Smooth muscle cell (in vitro differentiated cells): ENCODE measurements at regions not wholly inside any gene's neighbourhood (a gene's known extent, or its start where the extent isn't known, plus 50 kb on each side); places are given as distances from the start of the nearest gene placed in this dataset.
A peak's percentile ranks its signal among the peaks of the same experiment; 100 is the strongest.

Source experiments
- DNase-seq: peaks from one replicate; lab custom pipeline; 2025; ENCODE audit not compliant: unreplicated experiment; lab: John Stamatoyannopoulos, UW
- H2AFZ ChIP-seq: fragments of 200-600 bp; sonication (generic); 2 replicates; pipeline ENCODE4 v1.6.0; 2016; ENCODE audit warnings: antibody characterized with exemption, low read depth, mild to moderate bottlenecking
- H3F3A ChIP-seq: fragments of 200-600 bp; sonication (generic); 2 replicates; pipeline ENCODE4 v1.6.0; 2017; ENCODE audit warnings: antibody characterized with exemption, low read depth
- H3K27ac ChIP-seq: fragments of 200-600 bp; sonication (generic); 2 replicates; pipeline ENCODE4 v1.5.1; 2016; ENCODE audit warnings: low read depth, mild to moderate bottlenecking
- H3K27me3 ChIP-seq: fragments of 200-600 bp; sonication (generic); 2 replicates; pipeline ENCODE4 v1.6.1; 2016; ENCODE audit warnings: low read depth, mild to moderate bottlenecking
- H3K36me3 ChIP-seq: fragments of 200-600 bp; sonication (generic); 2 replicates; pipeline ENCODE4 v1.5.1; 2016; ENCODE audit warnings: low read depth
- H3K4me1 ChIP-seq: fragments of 200-600 bp; sonication (generic); 2 replicates; pipeline ENCODE4 v1.5.1; 2016; ENCODE audit warnings: low read depth
- H3K4me2 ChIP-seq: fragments of 200-600 bp; sonication (generic); 2 replicates; pipeline ENCODE4 v1.6.0; 2016; ENCODE audit warnings: mild to moderate bottlenecking
- H3K4me3 ChIP-seq: fragments of 200-600 bp; sonication (generic); 2 replicates; pipeline ENCODE4 v1.5.1; 2016; ENCODE audit warnings: mild to moderate bottlenecking
- H3K79me2 ChIP-seq: fragments of 200-600 bp; sonication (generic); 2 replicates; pipeline ENCODE4 v1.6.0; 2016; ENCODE audit warnings: low read depth, mild to moderate bottlenecking
- H3K9ac ChIP-seq: fragments of 200-600 bp; sonication (generic); 2 replicates; pipeline ENCODE4 v1.6.0; 2016; ENCODE audit warnings: low read depth
- H3K9me3 ChIP-seq: fragments of 200-600 bp; sonication (generic); replicated peaks from 2 replicates; pipeline ENCODE4 v1.5.1; 2016; ENCODE audit warnings: low read depth
- H4K20me1 ChIP-seq: fragments of 200-600 bp; sonication (generic); 2 replicates; pipeline ENCODE4 v1.6.0; 2016; ENCODE audit warnings: low read depth
- CTCF ChIP-seq: fragments of 200-600 bp; sonication (generic); IDR thresholded peaks from 2 replicates; pipeline ENCODE4 v1.5.1; 2017; ENCODE audit warnings: borderline replicate concordance, mild to moderate bottlenecking, antibody characterized with exemption; ENCODE audit not compliant: insufficient read depth, poor library complexity, severe bottlenecking
- WGBS: methylation state at CpG from one replicate; pipeline ENCODE4 v1.1.7; 2016; ENCODE audit warnings: low lambda C conversion rate; 5-methylcytosine and 5-hydroxymethylcytosine counted together

GRCh38 chr14:83764656-83765599, 1765.0 kb upstream of the FLRT2 start:
- Histone ChIP-seq H3K9ac (no peak overlapping the region), H4K20me1 (no peaks in the 10 kb centered on the region), H3K36me3 (no peaks in the 10 kb centered on the region), H3F3A (no peaks in the 10 kb centered on the region), H3K4me1 (peaks cover 8% of the 10 kb centered on the region), H3K4me2 (no peak overlapping the region), H3K27ac (no peak overlapping the region), H3K27me3 (no peaks in the 10 kb centered on the region), H3K9me3 (no peaks in the 10 kb centered on the region), H2AFZ (no peak overlapping the region), H3K4me3 (no peak overlapping the region), H3K79me2 (no peaks in the 10 kb centered on the region)
- no peak for TF ChIP-seq CTCF
- DNase-seq, result no peak
- WGBS, result 68% methylated on average over 8 of the region's 8 CpGs

- DNase-seq, result no peak
- Histone ChIP-seq H3K9ac (no peak overlapping the region), H3K4me1 (no peaks in the 10 kb centered on the region), H3F3A (peaks cover 18% of the 10 kb centered on the region), H3K4me2 (no peak overlapping the region), H3K79me2 (no peaks in the 10 kb centered on the region), H3K9me3 (no peaks in the 10 kb centered on the region), H3K27ac (no peak overlapping the region), H3K4me3 (no peak overlapping the region), H4K20me1 (no peaks in the 10 kb centered on the region), H3K36me3 (no peaks in the 10 kb centered on the region), H2AFZ (no peak overlapping the region), H3K27me3 (no peaks in the 10 kb centered on the region)
- no peak for TF ChIP-seq CTCF
- 63% methylated on average over 1 of the region's 1 CpG for WGBS
Measured at GRCh38 chr14:83777516-83777915, 1752.4 kb upstream of the FLRT2 start.

- H3K4me1 ChIP-seq, result no peaks in the 10 kb centered on the region
- no peaks in the 10 kb centered on the region for H3K27me3 ChIP-seq
- H3K27ac ChIP-seq, result peak overlapping the region; percentile 25
- no peak for DNase-seq
- 16% methylated on average over 2 of the region's 2 CpGs for WGBS
- H3K9ac ChIP-seq, result no peak overlapping the region
- no peaks in the 10 kb centered on the region for H3K79me2 ChIP-seq
- no peaks in the 10 kb centered on the region for H3K36me3 ChIP-seq
- H2AFZ ChIP-seq, result no peak overlapping the region
- H3F3A ChIP-seq, result peaks cover 18% of the 10 kb centered on the region
- no peaks in the 10 kb centered on the region for H4K20me1 ChIP-seq
- H3K4me3 ChIP-seq, result no peak overlapping the region
- no peak for TF ChIP-seq CTCF
- H3K9me3 ChIP-seq, result no peaks in the 10 kb centered on the region
- H3K4me2 ChIP-seq, result peak overlapping the region; percentile 14
Measured at GRCh38 chr14:83779266-83779665, 1750.7 kb upstream of the FLRT2 start.
